WTC11 (cell line): ENCODE measurements at regions not wholly inside any gene's neighbourhood (a gene's known extent, or its start where the extent isn't known, plus 50 kb on each side); places are given as distances from the start of the nearest gene placed in this dataset.

Experiments
- ATAC-seq: fragments of 200-7000 bp; cut with Tn5 transposase; 2 replicates; pipeline ENCODE4 v1.10.0; 2021; ENCODE audit warnings: mild to moderate bottlenecking, moderate library complexity
- CTCF ChIA-PET: fragments of 300-600 bp; sonication (Branson Sonifier 250); formaldehyde crosslinking; loops from one replicate; lab custom pipeline; 2021; ENCODE audit warnings: antibody characterized with exemption; lab: Charles Lee
- POLR2A ChIA-PET: fragments of 350-600 bp; sonication (Branson Sonifier 250); formaldehyde crosslinking; loops from one replicate; lab custom pipeline; 2021; ENCODE audit warnings: antibody characterized with exemption; lab: Charles Lee
- DNase-seq: peaks from one replicate; pipeline ENCODE4 v3.0.0; 2021; ENCODE audit warnings: low spot score
- H3K27ac Mint-ChIP-seq: 2 replicates; pipeline ENCODE4 v1.8.0; 2021; ENCODE audit warnings: mixed read lengths
- H3K27me3 Mint-ChIP-seq: 2 replicates; pipeline ENCODE4 v1.8.0; 2021; ENCODE audit warnings: low read depth, mild to moderate bottlenecking, moderate library complexity, mixed read lengths
- H3K36me3 Mint-ChIP-seq: 2 replicates; pipeline ENCODE4 v1.8.0; 2021; ENCODE audit warnings: mixed read lengths
- H3K4me1 Mint-ChIP-seq: 2 replicates; pipeline ENCODE4 v1.8.0; 2022; ENCODE audit warnings: mixed read lengths
- H3K4me3 Mint-ChIP-seq: 2 replicates; pipeline ENCODE4 v1.8.0; 2021; ENCODE audit warnings: mild to moderate bottlenecking, moderate library complexity, mixed read lengths
- H3K9me3 Mint-ChIP-seq: 2 replicates; pipeline ENCODE4 v1.8.0; 2021; ENCODE audit warnings: mixed read lengths
- ATF1 ChIP-seq: sonication (generic); formaldehyde crosslinking; IDR thresholded peaks from 2 replicates; pipeline ENCODE4 v1.8.1; 2023; ENCODE audit warnings: mild to moderate bottlenecking, moderate library complexity, missing genetic modification reagents
- CREB1 ChIP-seq: sonication (generic); formaldehyde crosslinking; IDR thresholded peaks from 2 replicates; pipeline ENCODE4 v1.8.0; 2023; ENCODE audit warnings: mild to moderate bottlenecking, missing genetic modification reagents
- ELF4 ChIP-seq: sonication (generic); formaldehyde crosslinking; IDR thresholded peaks from 2 replicates; pipeline ENCODE4 v1.8.1; 2022; ENCODE audit warnings: low read depth, mild to moderate bottlenecking, moderate library complexity, missing genetic modification reagents
- NFE2L1 ChIP-seq: sonication (generic); formaldehyde crosslinking; IDR thresholded peaks from 2 replicates; pipeline ENCODE4 v1.8.1; 2023; ENCODE audit warnings: missing genetic modification reagents
- NR1H2 ChIP-seq: sonication (generic); formaldehyde crosslinking; IDR thresholded peaks from 2 replicates; pipeline ENCODE4 v1.9.0; 2021; ENCODE audit warnings: mild to moderate bottlenecking, moderate library complexity, missing genetic modification reagents
- PRDM15 ChIP-seq: sonication (generic); formaldehyde crosslinking; IDR thresholded peaks from 2 replicates; pipeline ENCODE4 v1.8.0; 2022; ENCODE audit warnings: missing genetic modification reagents
- RORB ChIP-seq: fragments of 250-450 bp; sonication (Bioruptor Pico); IDR thresholded peaks from 2 replicates; pipeline ENCODE4 v1.9.0; 2021; ENCODE audit warnings: mild to moderate bottlenecking
- SP1 ChIP-seq: sonication (generic); formaldehyde crosslinking; conservative IDR thresholded peaks from 2 replicates; pipeline ENCODE4 v1.8.1; 2022; ENCODE audit warnings: missing genetic modification reagents
- TEAD1 ChIP-seq: sonication (generic); formaldehyde crosslinking; IDR thresholded peaks from 2 replicates; pipeline ENCODE4 v1.8.0; 2022; ENCODE audit warnings: mild to moderate bottlenecking, missing genetic modification reagents
- TEAD4 ChIP-seq: sonication (generic); formaldehyde crosslinking; IDR thresholded peaks from 2 replicates; pipeline ENCODE4 v1.8.0; 2022; ENCODE audit warnings: mild to moderate bottlenecking, missing genetic modification reagents
- ZMAT4 ChIP-seq: fragments of 250-450 bp; sonication (Bioruptor Pico); IDR thresholded peaks from 2 replicates; pipeline ENCODE4 v1.9.0; 2021; ENCODE audit warnings: mild to moderate bottlenecking
- ZNF138 ChIP-seq: sonication (generic); formaldehyde crosslinking; conservative IDR thresholded peaks from 2 replicates; pipeline ENCODE4 v1.8.1; 2022; ENCODE audit warnings: mild to moderate bottlenecking, moderate library complexity, missing genetic modification reagents
- ZNF219 ChIP-seq: sonication (generic); formaldehyde crosslinking; IDR thresholded peaks from 2 replicates; pipeline ENCODE4 v1.8.0; 2023; ENCODE audit warnings: missing genetic modification reagents, mild to moderate bottlenecking, borderline replicate concordance
- ZNF281 ChIP-seq: sonication (generic); formaldehyde crosslinking; IDR thresholded peaks from 2 replicates; pipeline ENCODE4 v1.8.0; 2023; ENCODE audit warnings: mild to moderate bottlenecking, missing genetic modification reagents
- ZSCAN18 ChIP-seq: fragments of 250-450 bp; sonication (Bioruptor Pico); IDR thresholded peaks from 2 replicates; pipeline ENCODE4 v2.1.2; 2022; ENCODE audit warnings: mild to moderate bottlenecking, moderate library complexity
- TF ChIP-seq, protein P1 (sequence below): sonication (generic); formaldehyde crosslinking; IDR thresholded peaks from 2 replicates; pipeline ENCODE4 v1.8.1; 2023; ENCODE audit warnings: mild to moderate bottlenecking, missing genetic modification reagents, moderate library complexity
- TF ChIP-seq, protein P2 (sequence below): sonication (generic); formaldehyde crosslinking; IDR thresholded peaks from 2 replicates; pipeline ENCODE4 v1.8.1; 2022; ENCODE audit warnings: mild to moderate bottlenecking, moderate library complexity, missing genetic modification reagents
- TF ChIP-seq, protein P3 (sequence below): fragments of 250-450 bp; sonication (Bioruptor Pico); IDR thresholded peaks from 2 replicates; pipeline ENCODE4 v1.9.0; 2021; ENCODE audit warnings: mild to moderate bottlenecking, borderline replicate concordance

GRCh38 chr5:103918668-103919367 is 356.2 kb upstream of the NUDT12 start:
- CTCF ChIA-PET: no interaction called here
- TF ChIP-seq, protein P1, sequence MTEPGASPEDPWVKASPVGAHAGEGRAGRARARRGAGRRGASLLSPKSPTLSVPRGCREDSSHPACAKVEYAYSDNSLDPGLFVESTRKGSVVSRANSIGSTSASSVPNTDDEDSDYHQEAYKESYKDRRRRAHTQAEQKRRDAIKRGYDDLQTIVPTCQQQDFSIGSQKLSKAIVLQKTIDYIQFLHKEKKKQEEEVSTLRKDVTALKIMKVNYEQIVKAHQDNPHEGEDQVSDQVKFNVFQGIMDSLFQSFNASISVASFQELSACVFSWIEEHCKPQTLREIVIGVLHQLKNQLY (CRISPR knock-in tag): no peak
- TF ChIP-seq ATF1 (no peak), ZNF138 (CRISPR knock-in tag) (no peak), ZNF219 (CRISPR knock-in tag) (no peak), TEAD4 (CRISPR knock-in tag) (no peak), NFE2L1 (CRISPR knock-in tag) (no peak), ZNF281 (CRISPR knock-in tag) (no peak)
- TF ChIP-seq, protein P2, sequence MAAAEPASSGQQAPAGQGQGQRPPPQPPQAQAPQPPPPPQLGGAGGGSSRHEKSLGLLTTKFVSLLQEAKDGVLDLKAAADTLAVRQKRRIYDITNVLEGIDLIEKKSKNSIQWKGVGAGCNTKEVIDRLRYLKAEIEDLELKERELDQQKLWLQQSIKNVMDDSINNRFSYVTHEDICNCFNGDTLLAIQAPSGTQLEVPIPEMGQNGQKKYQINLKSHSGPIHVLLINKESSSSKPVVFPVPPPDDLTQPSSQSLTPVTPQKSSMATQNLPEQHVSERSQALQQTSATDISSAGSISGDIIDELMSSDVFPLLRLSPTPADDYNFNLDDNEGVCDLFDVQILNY: no peak
- TF ChIP-seq, all 79 proteins: peak for 0
- POLR2A ChIA-PET: no interaction called here
- H3K36me3 Mint-ChIP-seq: no peaks in the 10 kb centered on the region
- peak overlapping the region; percentile 19 for H3K27ac Mint-ChIP-seq
- ATAC-seq: peak; percentile 74
- H3K4me3 Mint-ChIP-seq: no peak overlapping the region
- DNase-seq: no peak
- no peaks in the 10 kb centered on the region for H3K9me3 Mint-ChIP-seq
- peaks cover 25% of the 10 kb centered on the region for H3K4me1 Mint-ChIP-seq
- H3K27me3 Mint-ChIP-seq: no peaks in the 10 kb centered on the region

DNA sequence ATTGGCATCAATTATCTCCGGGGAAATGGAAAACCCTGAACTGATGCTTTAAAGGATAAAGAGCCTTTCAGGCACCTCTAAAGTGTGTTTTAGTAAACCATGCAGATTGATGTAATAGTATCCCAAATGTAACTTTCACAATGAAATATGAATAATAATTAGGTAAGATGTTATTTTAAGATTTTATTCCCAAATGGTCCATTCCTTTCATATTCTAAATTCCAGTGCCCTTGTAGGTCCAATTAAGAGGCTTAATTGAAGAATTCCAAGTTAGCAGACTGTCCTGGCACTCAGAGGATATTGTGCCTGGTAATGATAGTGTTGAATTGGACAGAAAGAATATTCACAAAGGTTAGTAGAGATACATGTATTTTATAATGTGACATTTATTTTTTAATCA is 352.5 kb upstream of the NUDT12 start:
- ChIA-PET CTCF (no interaction called here), POLR2A (no interaction called here)
- H3K27me3 Mint-ChIP-seq: no peaks in the 10 kb centered on the region
- H3K36me3 Mint-ChIP-seq: no peaks in the 10 kb centered on the region
- H3K4me3 Mint-ChIP-seq: no peak overlapping the region
- H3K9me3 Mint-ChIP-seq: no peaks in the 10 kb centered on the region
- DNase-seq (no peak), ATAC-seq (no peak)
- H3K27ac Mint-ChIP-seq: no peak overlapping the region
- no peak for TF ChIP-seq PRDM15 (CRISPR knock-in tag)
- no peak for TF ChIP-seq CREB1 (CRISPR knock-in tag)
- no peak for TF ChIP-seq ZSCAN18
- no peak for TF ChIP-seq ELF4
- TF ChIP-seq NR1H2 (CRISPR knock-in tag): no peak
- TF ChIP-seq RORB (CRISPR knock-in tag): no peak
- TF ChIP-seq, protein P3, sequence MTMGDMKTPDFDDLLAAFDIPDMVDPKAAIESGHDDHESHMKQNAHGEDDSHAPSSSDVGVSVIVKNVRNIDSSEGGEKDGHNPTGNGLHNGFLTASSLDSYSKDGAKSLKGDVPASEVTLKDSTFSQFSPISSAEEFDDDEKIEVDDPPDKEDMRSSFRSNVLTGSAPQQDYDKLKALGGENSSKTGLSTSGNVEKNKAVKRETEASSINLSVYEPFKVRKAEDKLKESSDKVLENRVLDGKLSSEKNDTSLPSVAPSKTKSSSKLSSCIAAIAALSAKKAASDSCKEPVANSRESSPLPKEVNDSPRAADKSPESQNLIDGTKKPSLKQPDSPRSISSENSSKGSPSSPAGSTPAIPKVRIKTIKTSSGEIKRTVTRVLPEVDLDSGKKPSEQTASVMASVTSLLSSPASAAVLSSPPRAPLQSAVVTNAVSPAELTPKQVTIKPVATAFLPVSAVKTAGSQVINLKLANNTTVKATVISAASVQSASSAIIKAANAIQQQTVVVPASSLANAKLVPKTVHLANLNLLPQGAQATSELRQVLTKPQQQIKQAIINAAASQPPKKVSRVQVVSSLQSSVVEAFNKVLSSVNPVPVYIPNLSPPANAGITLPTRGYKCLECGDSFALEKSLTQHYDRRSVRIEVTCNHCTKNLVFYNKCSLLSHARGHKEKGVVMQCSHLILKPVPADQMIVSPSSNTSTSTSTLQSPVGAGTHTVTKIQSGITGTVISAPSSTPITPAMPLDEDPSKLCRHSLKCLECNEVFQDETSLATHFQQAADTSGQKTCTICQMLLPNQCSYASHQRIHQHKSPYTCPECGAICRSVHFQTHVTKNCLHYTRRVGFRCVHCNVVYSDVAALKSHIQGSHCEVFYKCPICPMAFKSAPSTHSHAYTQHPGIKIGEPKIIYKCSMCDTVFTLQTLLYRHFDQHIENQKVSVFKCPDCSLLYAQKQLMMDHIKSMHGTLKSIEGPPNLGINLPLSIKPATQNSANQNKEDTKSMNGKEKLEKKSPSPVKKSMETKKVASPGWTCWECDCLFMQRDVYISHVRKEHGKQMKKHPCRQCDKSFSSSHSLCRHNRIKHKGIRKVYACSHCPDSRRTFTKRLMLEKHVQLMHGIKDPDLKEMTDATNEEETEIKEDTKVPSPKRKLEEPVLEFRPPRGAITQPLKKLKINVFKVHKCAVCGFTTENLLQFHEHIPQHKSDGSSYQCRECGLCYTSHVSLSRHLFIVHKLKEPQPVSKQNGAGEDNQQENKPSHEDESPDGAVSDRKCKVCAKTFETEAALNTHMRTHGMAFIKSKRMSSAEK (CRISPR knock-in tag): no peak
- no peak for TF ChIP-seq TEAD1 (CRISPR knock-in tag)
- TF ChIP-seq ZMAT4 (CRISPR knock-in tag): no peak
- TF ChIP-seq SP1 (CRISPR knock-in tag): no peak
- TF ChIP-seq, all 79 proteins: peak for 0
- H3K4me1 Mint-ChIP-seq: peaks cover 19% of the 10 kb centered on the region
